ENCODE measurements at regions not wholly inside any gene's neighbourhood (a gene's known extent, or its start where the extent isn't known, plus 50 kb on each side); places are given as distances from the start of the nearest gene placed in this dataset.

- Histone ChIP-seq H3K9me3 (no peaks in the 10 kb centered on the region), H3K4me1 (no peaks in the 10 kb centered on the region), H3K36me3 (no peaks in the 10 kb centered on the region), H3K27ac (no peak overlapping the region), H3K27me3 (no peaks in the 10 kb centered on the region), H3K4me3 (no peak overlapping the region)
- TF ChIP-seq CTCF (IDR thresholded peaks at IDR 0.05): no peak
- DNase-seq (ENCODE audit: low spot score in 2 of 2): no peak
- intact Hi-C loops (cut with DNase I): no loop called here
These were observed 2030.4 kb downstream of the EFNA5 start for GRCh38 chr5:105640328-105640727.

- Histone ChIP-seq H3K27ac (no peak overlapping the region), H3K36me3 (no peaks in the 10 kb centered on the region), H3K4me3 (no peak overlapping the region), H3K9me3 (no peaks in the 10 kb centered on the region), H3K27me3 (no peaks in the 10 kb centered on the region), H3K4me1 (no peaks in the 10 kb centered on the region)
- no peak for DNase-seq (ENCODE audit: low spot score in 2 of 2)
- intact Hi-C loops (cut with DNase I): no loop called here
- no peak for TF ChIP-seq CTCF (IDR thresholded peaks at IDR 0.05)
These were observed 2031.2 kb downstream of the EFNA5 start for GRCh38 chr5:105639511-105639910.

- intact Hi-C loops (cut with DNase I): no loop called here
- DNase-seq (ENCODE audit: low spot score in 2 of 2): no peak
These were observed 2031.7 kb downstream of the EFNA5 start for GRCh38 chr5:105639068-105639467.

GRCh38 chr5:105638437-105638836 is 2032.3 kb downstream of the EFNA5 start:
- intact Hi-C loops (cut with DNase I): no loop called here
- Histone ChIP-seq H3K4me3 (no peak overlapping the region), H3K27ac (no peak overlapping the region), H3K27me3 (no peaks in the 10 kb centered on the region), H3K9me3 (no peaks in the 10 kb centered on the region), H3K4me1 (no peaks in the 10 kb centered on the region), H3K36me3 (no peaks in the 10 kb centered on the region)
- no peak for DNase-seq (ENCODE audit: low spot score in 2 of 2)
- no peak for TF ChIP-seq CTCF (IDR thresholded peaks at IDR 0.05)

More at GRCh38 chr5:105639068-105639467, 2031.7 kb downstream of the EFNA5 start:
- H3K36me3 ChIP-seq: no peaks in the 10 kb centered on the region
- no peak for TF ChIP-seq CTCF (IDR thresholded peaks at IDR 0.05)
- no peak overlapping the region for H3K4me3 ChIP-seq
- no peaks in the 10 kb centered on the region for H3K4me1 ChIP-seq
- H3K9me3 ChIP-seq: no peaks in the 10 kb centered on the region
- H3K27ac ChIP-seq: no peak overlapping the region
- H3K27me3 ChIP-seq: no peaks in the 10 kb centered on the region

GRCh38 chr5:105632043-105632442 is 2038.7 kb downstream of the EFNA5 start:
- Histone ChIP-seq H3K27me3 (no peaks in the 10 kb centered on the region), H3K9me3 (no peaks in the 10 kb centered on the region), H3K4me1 (no peaks in the 10 kb centered on the region), H3K36me3 (no peaks in the 10 kb centered on the region), H3K27ac (no peak overlapping the region), H3K4me3 (no peak overlapping the region)
- TF ChIP-seq CTCF (IDR thresholded peaks at IDR 0.05): no peak
- intact Hi-C loops (cut with DNase I): no loop called here
- DNase-seq (ENCODE audit: low spot score in 2 of 2): no peak

- Histone ChIP-seq H3K4me3 (no peak overlapping the region), H3K4me1 (no peaks in the 10 kb centered on the region), H3K36me3 (no peaks in the 10 kb centered on the region), H3K27ac (no peak overlapping the region), H3K9me3 (no peaks in the 10 kb centered on the region), H3K27me3 (no peaks in the 10 kb centered on the region)
- intact Hi-C loops (cut with DNase I): no loop called here
- DNase-seq (ENCODE audit: low spot score in 2 of 2): no peak
- TF ChIP-seq CTCF (IDR thresholded peaks at IDR 0.05): no peak
These were observed 2039.9 kb downstream of the EFNA5 start for GRCh38 chr5:105630803-105631202.

All from ascending aorta (tissue), 2 donors.